ENCODE measurements at regions not wholly inside any gene's neighbourhood (a gene's known extent, or its start where the extent isn't known, plus 50 kb on each side); places are given as distances from the start of the nearest gene placed in this dataset.

- H3K79me2 ChIP-seq (ENCODE audit: control insufficient read depth, insufficient read depth, low read length) = no peaks in the 10 kb centered on the region
- dilution Hi-C loops (cut with MboI; ENCODE audit: extremely low pct_ligation_motif_present, low sequenced_read_pairs) (loop anchor here (25.0 kb wide), 1 partner anchor 288 kb away; no protein-coding TSS in a partner anchor), intact Hi-C loops (cut with micrococcal nuclease) (loop anchor here (2.0 to 5.0 kb wide), 2 partner anchors 22 to 142 kb away; no protein-coding TSS in a partner anchor)
- no peak overlapping the region for H2AFZ ChIP-seq (ENCODE audit: low read depth, low read length)
- H3K36me3 ChIP-seq (ENCODE audit: control insufficient read depth in 2 of 2, extremely low read depth in 1 of 2, insufficient read depth in 2 of 2, low read length in 2 of 2) = no peaks in the 10 kb centered on the region
- POLR2A ChIA-PET = interaction anchor here (0.6 to 1.5 kb wide), 6 partner anchors 17 to 457 kb away, joined by 3 to 10 read pairs (median 4); partner anchors contain the start of gene THBS1
- H3K27ac ChIP-seq (ENCODE audit: insufficient read depth, low read depth, low read length) = peak overlapping the region; percentile 90
- H3K4me1 ChIP-seq (ENCODE audit: control insufficient read depth, extremely low read depth, insufficient read depth, low read length) = peaks cover 56% of the 10 kb centered on the region
- peak; percentile 64 for DNase-seq (ENCODE audit: low read depth, low spot score)
- H4K20me1 ChIP-seq (replicated peaks; ENCODE audit: control insufficient read depth, extremely low read depth, insufficient read depth, low read length) = no peaks in the 10 kb centered on the region
- no peak overlapping the region for H3K4me3 ChIP-seq (replicated peaks in 1 of 3; ENCODE audit: insufficient read depth in 1 of 3, low read depth in 1 of 3, low read length in 3 of 3)
- CTCF ChIA-PET = interaction anchor here (0.6 to 2.2 kb wide), 25 partner anchors 11 to 632 kb away, joined by 3 to 18 read pairs (median 4); partner anchors contain the start of gene THBS1
- no TSS peak for BruUV-seq (replicated peaks)
- FAIRE-seq = peak; percentile 37
- H3K27me3 ChIP-seq (ENCODE audit: control insufficient read depth in 2 of 2, insufficient read depth in 2 of 2, low read length in 2 of 2) = no peaks in the 10 kb centered on the region
- peak overlapping the region; percentile 44 for H3K4me2 ChIP-seq (ENCODE audit: insufficient read depth, low read length)
- H3K9ac ChIP-seq (replicated peaks; ENCODE audit: extremely low read depth, insufficient read depth, low read length) = peak overlapping the region; percentile 44
- no peaks in the 10 kb centered on the region for H3K9me1 ChIP-seq (replicated peaks; ENCODE audit: control insufficient read depth, extremely low read depth, insufficient read depth, low read length)
- TF ChIP-seq FOS (IDR thresholded peaks at IDR 0.05; ENCODE audit: borderline replicate concordance, insufficient read depth, low read length) = peak; percentile 88
- TF ChIP-seq GATA2 (IDR thresholded peaks at IDR 0.05; ENCODE audit: insufficient read depth, insufficient read length, low read depth, low read length) = peak; percentile 79
- no peak for TF ChIP-seq MAX (IDR thresholded peaks at IDR 0.05; ENCODE audit: insufficient read depth, insufficient read length)
- peak; percentile 70 for TF ChIP-seq JUN (IDR thresholded peaks at IDR 0.05; ENCODE audit: borderline replicate concordance, insufficient read depth, insufficient read length, low read depth)
- TF ChIP-seq POLR2A (IDR thresholded peaks at IDR 0.05; ENCODE audit: low read depth, low read length) = no peak
- no peaks in the 10 kb centered on the region for H3K9me3 ChIP-seq (replicated peaks; ENCODE audit: control insufficient read depth, insufficient read depth, low read length)
These were observed 455.7 kb upstream of the THBS1 start for GRCh38 chr15:39125226-39125625.

DNA sequence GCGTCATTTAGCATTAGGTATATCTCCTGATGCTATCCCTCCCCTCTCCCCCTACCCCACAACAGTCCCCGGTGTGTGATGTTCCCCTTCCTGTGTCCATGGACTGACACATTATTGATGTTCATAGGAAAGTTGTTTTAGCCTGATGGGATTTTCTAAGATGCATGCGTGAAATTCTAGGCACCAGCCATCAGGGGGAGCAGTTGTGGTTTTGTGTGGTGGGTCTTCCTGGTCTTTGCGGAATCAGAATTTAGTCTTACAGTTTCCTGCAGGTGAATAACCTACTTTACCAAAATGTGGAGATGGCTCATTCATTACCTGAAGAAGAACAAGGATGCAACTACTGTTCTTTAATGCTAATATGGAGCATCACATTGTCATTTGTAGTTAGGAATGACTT lies 455.0 kb upstream of the THBS1 start:
- FAIRE-seq (peak; percentile 87), DNase-seq (ENCODE audit: low read depth, low spot score) (peak; percentile 75)
- peak; percentile 68 to 74 for TF ChIP-seq CTCF (IDR thresholded peaks at IDR 0.05; ENCODE audit: extremely low read depth in 1 of 2, insufficient read depth in 1 of 2, low read depth in 1 of 2, low read length in 2 of 2)
- no peak for TF ChIP-seq JUN (IDR thresholded peaks at IDR 0.05; ENCODE audit: borderline replicate concordance, insufficient read depth, insufficient read length, low read depth)
- CTCF ChIA-PET = interaction anchor here (1.0 to 2.2 kb wide), 12 partner anchors 15 to 455 kb away, joined by 3 to 18 read pairs (median 5); partner anchors contain the start of gene THBS1
- intact Hi-C loops (cut with micrococcal nuclease) = loop anchor here (1.0 to 5.0 kb wide), 3 partner anchors 23 to 141 kb away; no protein-coding TSS in a partner anchor
- Histone ChIP-seq H3K4me1 (ENCODE audit: control insufficient read depth, extremely low read depth, insufficient read depth, low read length) (peaks cover 63% of the 10 kb centered on the region), H3K9me1 (replicated peaks; ENCODE audit: control insufficient read depth, extremely low read depth, insufficient read depth, low read length) (no peaks in the 10 kb centered on the region), H3K9me3 (replicated peaks; ENCODE audit: control insufficient read depth, insufficient read depth, low read length) (no peaks in the 10 kb centered on the region), H3K27me3 (ENCODE audit: control insufficient read depth in 2 of 2, insufficient read depth in 2 of 2, low read length in 2 of 2) (no peaks in the 10 kb centered on the region), H2AFZ (ENCODE audit: low read depth, low read length) (no peak overlapping the region), H3K9ac (replicated peaks; ENCODE audit: extremely low read depth, insufficient read depth, low read length) (no peak overlapping the region), H4K20me1 (replicated peaks; ENCODE audit: control insufficient read depth, extremely low read depth, insufficient read depth, low read length) (no peaks in the 10 kb centered on the region), H3K27ac (ENCODE audit: insufficient read depth, low read depth, low read length) (peak overlapping the region; percentile 90), H3K36me3 (ENCODE audit: control insufficient read depth in 2 of 2, extremely low read depth in 1 of 2, insufficient read depth in 2 of 2, low read length in 2 of 2) (no peaks in the 10 kb centered on the region), H3K79me2 (ENCODE audit: control insufficient read depth, insufficient read depth, low read length) (no peaks in the 10 kb centered on the region), H3K4me2 (ENCODE audit: insufficient read depth, low read length) (no peak overlapping the region), H3K4me3 (replicated peaks in 1 of 3; ENCODE audit: insufficient read depth in 1 of 3, low read depth in 1 of 3, low read length in 3 of 3) (no peak overlapping the region)
- POLR2A ChIA-PET = interaction anchor here (0.8 to 7.5 kb wide), 4 partner anchors 129 to 458 kb away, joined by 3 to 118 read pairs (median 8); partner anchors contain the start of gene THBS1
- dilution Hi-C loops (cut with MboI; ENCODE audit: extremely low pct_ligation_motif_present, low sequenced_read_pairs) = loop anchor here (25.0 kb wide), 1 partner anchor 289 kb away; no protein-coding TSS in a partner anchor
- BruUV-seq (replicated peaks) = no TSS peak

Measured in endothelial cell of umbilical vein (primary cell).